ENCODE measurements at regions not wholly inside any gene's neighbourhood (a gene's known extent, or its start where the extent isn't known, plus 50 kb on each side); places are given as distances from the start of the nearest gene placed in this dataset.

- H3K4me3 ChIP-seq (ENCODE audit: low read depth, low read length) = no peak overlapping the region
- in situ Hi-C loops (cut with HindIII; ENCODE audit: low sequenced_read_pairs) = no loop called here
- no peak for TF ChIP-seq CTCF (IDR thresholded peaks at IDR 0.05; ENCODE audit: low read depth, low read length, missing control alignments)
- no peak for DNase-seq (ENCODE audit: low read depth)
These were observed 1342.8 kb downstream of the TBC1D22A start for GRCh38 chr22:48105259-48105658.

DNA sequence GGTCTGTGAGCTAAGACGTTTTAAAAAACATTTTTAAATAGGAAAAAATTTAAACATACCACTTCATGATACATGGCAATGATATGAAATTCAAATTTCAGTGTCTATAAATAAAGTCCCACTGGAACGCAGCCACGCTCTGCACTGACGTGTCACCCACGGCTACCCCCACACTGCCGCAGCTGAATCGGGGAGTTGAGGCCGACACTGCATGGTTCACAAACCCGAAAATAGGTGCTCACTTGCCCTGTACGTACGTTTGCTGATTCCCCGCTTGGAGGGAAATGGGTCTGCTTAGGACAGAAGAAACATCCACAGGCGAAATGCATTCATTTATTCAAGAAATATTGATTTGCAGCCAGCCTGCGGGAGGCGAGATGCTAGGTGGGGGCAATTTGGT lies 1342.3 kb downstream of the TBC1D22A start:
- no peak overlapping the region for H3K4me3 ChIP-seq (ENCODE audit: low read depth, low read length)
- no peak for TF ChIP-seq CTCF (IDR thresholded peaks at IDR 0.05; ENCODE audit: low read depth, low read length, missing control alignments)
- DNase-seq (ENCODE audit: low read depth) = no peak
- in situ Hi-C loops (cut with HindIII; ENCODE audit: low sequenced_read_pairs) = no loop called here

GRCh38 chr22:48104102-48104738 lies 1341.8 kb downstream of the TBC1D22A start:
- in situ Hi-C loops (cut with HindIII; ENCODE audit: low sequenced_read_pairs) = no loop called here
- TF ChIP-seq CTCF (IDR thresholded peaks at IDR 0.05; ENCODE audit: low read depth, low read length, missing control alignments) = no peak
- no peak for DNase-seq (ENCODE audit: low read depth)
- H3K4me3 ChIP-seq (ENCODE audit: low read depth, low read length) = no peak overlapping the region

DNA sequence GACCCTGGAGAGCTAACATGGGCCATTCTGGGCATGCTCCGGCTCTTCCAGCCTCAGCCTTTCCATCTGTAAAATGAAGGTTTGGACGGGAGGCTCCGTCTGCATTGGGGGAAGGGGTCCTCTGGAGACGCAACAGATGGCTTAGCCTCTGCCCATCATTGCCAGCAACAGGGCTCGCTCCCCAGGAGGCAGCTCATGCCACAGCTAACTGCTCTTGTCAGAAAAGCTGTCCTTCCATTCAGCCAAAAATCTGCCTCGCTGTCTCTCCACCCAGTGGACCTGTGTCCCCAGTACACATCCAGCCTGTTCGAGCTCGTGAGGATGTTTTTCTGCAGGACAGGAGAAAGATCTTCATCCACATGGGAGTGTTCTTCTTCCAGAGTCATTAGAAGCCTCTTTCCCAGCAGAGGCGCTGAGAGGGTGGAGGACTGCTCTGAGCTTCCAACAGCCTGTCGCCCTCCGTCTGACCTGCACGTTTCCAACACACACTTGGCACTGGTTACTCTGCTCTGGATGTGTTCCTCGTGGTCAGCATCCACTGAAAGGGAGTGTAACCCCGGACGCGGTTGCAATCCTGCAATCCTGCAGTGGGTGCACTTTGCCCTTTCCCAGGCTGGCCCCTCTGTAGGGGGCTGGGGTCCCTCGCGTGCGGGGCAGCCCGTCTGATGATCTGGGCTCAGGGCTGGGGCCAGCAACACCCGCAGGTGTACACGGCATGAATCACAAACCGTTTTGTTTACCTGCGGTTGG lies 1340.9 kb downstream of the TBC1D22A start:
- no peak for DNase-seq (ENCODE audit: low read depth)
- TF ChIP-seq CTCF (IDR thresholded peaks at IDR 0.05; ENCODE audit: low read depth, low read length, missing control alignments) = no peak
- in situ Hi-C loops (cut with HindIII; ENCODE audit: low sequenced_read_pairs) = no loop called here
- no peak overlapping the region for H3K4me3 ChIP-seq (ENCODE audit: low read depth, low read length)

- in situ Hi-C loops (cut with HindIII; ENCODE audit: low sequenced_read_pairs) = no loop called here
- DNase-seq (ENCODE audit: low read depth) = no peak
These were observed 1340.1 kb downstream of the TBC1D22A start for GRCh38 chr22:48102581-48102980.

GRCh38 chr22:48101704-48102103 lies 1339.3 kb downstream of the TBC1D22A start:
- in situ Hi-C loops (cut with HindIII; ENCODE audit: low sequenced_read_pairs) = no loop called here
- DNase-seq (ENCODE audit: low read depth) = no peak
- TF ChIP-seq CTCF (IDR thresholded peaks at IDR 0.05; ENCODE audit: low read depth, low read length, missing control alignments) = no peak
- no peak overlapping the region for H3K4me3 ChIP-seq (ENCODE audit: low read depth, low read length)

More at GRCh38 chr22:48102581-48102980, 1340.1 kb downstream of the TBC1D22A start:
- no peak for TF ChIP-seq CTCF (IDR thresholded peaks at IDR 0.05; ENCODE audit: low read depth, low read length, missing control alignments)
- H3K4me3 ChIP-seq (ENCODE audit: low read depth, low read length) = no peak overlapping the region
